ENCODE measurements at regions not wholly inside any gene's neighbourhood (a gene's known extent, or its start where the extent isn't known, plus 50 kb on each side); places are given as distances from the start of the nearest gene placed in this dataset.

DNA sequence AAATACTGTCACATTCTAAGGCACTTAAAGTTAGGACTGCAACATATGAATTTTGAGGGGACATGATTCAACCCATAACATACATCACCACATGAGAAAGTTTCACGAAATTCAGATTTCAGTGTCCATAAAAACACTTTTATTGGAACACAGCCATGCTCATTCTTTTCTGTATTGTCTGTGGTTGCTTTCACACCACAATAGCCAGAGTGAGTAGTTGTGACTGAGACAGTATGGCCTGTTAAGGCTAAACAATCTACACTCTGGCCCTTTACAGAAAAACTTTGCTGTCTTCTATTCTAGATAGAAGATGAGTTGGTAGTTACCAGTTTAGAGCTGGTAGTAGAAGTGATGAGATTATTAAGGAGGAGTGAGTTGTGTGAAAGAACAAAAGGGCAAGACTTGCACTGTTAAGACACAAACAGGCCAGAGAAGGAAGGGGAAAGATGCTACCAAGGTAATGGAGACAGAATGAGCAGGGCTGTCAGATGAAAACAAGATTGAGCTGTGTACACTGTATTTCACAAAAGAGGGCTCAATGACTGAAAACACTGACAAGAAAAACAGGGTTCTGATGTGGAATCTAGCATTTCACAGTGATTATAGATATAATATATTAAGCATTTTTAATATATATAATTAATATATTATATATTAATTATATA is 108.6 kb downstream of the PPP1R3A start:
- TF ChIP-seq TOX (CRISPR knock-in tag; IDR thresholded peaks at IDR 0.05; ENCODE audit: borderline replicate concordance) = no peak
- no peak for TF ChIP-seq ZNF70 (CRISPR knock-in tag; IDR thresholded peaks at IDR 0.05)
- TF ChIP-seq ESRRG (CRISPR knock-in tag; IDR thresholded peaks at IDR 0.05) = no peak
- no peak for TF ChIP-seq ISL1 (CRISPR knock-in tag; IDR thresholded peaks at IDR 0.05)
- no peak for TF ChIP-seq ARNTL (CRISPR knock-in tag; IDR thresholded peaks at IDR 0.05; ENCODE audit: borderline replicate concordance, low read depth)
- TF ChIP-seq OSR1 (CRISPR knock-in tag; IDR thresholded peaks at IDR 0.05) = no peak
- TF ChIP-seq, protein P1, sequence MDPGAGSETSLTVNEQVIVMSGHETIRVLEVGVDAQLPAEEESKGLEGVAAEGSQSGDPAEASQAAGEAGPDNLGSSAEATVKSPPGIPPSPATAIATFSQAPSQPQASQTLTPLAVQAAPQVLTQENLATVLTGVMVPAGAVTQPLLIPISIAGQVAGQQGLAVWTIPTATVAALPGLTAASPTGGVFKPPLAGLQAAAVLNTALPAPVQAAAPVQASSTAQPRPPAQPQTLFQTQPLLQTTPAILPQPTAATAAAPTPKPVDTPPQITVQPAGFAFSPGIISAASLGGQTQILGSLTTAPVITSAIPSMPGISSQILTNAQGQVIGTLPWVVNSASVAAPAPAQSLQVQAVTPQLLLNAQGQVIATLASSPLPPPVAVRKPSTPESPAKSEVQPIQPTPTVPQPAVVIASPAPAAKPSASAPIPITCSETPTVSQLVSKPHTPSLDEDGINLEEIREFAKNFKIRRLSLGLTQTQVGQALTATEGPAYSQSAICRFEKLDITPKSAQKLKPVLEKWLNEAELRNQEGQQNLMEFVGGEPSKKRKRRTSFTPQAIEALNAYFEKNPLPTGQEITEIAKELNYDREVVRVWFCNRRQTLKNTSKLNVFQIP (CRISPR knock-in tag; IDR thresholded peaks at IDR 0.05; ENCODE audit: borderline replicate concordance, low read depth) = no peak
- TF ChIP-seq RARB (CRISPR knock-in tag; IDR thresholded peaks at IDR 0.05) = no peak
- no peak for TF ChIP-seq ZFP30 (CRISPR knock-in tag; IDR thresholded peaks at IDR 0.05)
- no peak for TF ChIP-seq SNAI2 (CRISPR knock-in tag; IDR thresholded peaks at IDR 0.05)
- no peak for TF ChIP-seq ZC3H10 (CRISPR knock-in tag; IDR thresholded peaks at IDR 0.05)
- no peak for TF ChIP-seq PPARA (CRISPR knock-in tag; IDR thresholded peaks at IDR 0.05; ENCODE audit: borderline replicate concordance)
- TF ChIP-seq, protein P2, sequence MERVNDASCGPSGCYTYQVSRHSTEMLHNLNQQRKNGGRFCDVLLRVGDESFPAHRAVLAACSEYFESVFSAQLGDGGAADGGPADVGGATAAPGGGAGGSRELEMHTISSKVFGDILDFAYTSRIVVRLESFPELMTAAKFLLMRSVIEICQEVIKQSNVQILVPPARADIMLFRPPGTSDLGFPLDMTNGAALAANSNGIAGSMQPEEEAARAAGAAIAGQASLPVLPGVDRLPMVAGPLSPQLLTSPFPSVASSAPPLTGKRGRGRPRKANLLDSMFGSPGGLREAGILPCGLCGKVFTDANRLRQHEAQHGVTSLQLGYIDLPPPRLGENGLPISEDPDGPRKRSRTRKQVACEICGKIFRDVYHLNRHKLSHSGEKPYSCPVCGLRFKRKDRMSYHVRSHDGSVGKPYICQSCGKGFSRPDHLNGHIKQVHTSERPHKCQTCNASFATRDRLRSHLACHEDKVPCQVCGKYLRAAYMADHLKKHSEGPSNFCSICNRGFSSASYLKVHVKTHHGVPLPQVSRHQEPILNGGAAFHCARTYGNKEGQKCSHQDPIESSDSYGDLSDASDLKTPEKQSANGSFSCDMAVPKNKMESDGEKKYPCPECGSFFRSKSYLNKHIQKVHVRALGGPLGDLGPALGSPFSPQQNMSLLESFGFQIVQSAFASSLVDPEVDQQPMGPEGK (CRISPR knock-in tag; IDR thresholded peaks at IDR 0.05; ENCODE audit: borderline replicate concordance) = no peak
- TF ChIP-seq GLIS3 (CRISPR knock-in tag; IDR thresholded peaks at IDR 0.05) = no peak
- TF ChIP-seq, protein P3, sequence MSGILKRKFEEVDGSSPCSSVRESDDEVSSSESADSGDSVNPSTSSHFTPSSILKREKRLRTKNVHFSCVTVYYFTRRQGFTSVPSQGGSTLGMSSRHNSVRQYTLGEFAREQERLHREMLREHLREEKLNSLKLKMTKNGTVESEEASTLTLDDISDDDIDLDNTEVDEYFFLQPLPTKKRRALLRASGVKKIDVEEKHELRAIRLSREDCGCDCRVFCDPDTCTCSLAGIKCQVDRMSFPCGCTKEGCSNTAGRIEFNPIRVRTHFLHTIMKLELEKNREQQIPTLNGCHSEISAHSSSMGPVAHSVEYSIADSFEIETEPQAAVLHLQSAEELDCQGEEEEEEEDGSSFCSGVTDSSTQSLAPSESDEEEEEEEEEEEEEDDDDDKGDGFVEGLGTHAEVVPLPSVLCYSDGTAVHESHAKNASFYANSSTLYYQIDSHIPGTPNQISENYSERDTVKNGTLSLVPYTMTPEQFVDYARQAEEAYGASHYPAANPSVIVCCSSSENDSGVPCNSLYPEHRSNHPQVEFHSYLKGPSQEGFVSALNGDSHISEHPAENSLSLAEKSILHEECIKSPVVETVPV (CRISPR knock-in tag; IDR thresholded peaks at IDR 0.05) = no peak
- ATAC-seq = no peak

DNA sequence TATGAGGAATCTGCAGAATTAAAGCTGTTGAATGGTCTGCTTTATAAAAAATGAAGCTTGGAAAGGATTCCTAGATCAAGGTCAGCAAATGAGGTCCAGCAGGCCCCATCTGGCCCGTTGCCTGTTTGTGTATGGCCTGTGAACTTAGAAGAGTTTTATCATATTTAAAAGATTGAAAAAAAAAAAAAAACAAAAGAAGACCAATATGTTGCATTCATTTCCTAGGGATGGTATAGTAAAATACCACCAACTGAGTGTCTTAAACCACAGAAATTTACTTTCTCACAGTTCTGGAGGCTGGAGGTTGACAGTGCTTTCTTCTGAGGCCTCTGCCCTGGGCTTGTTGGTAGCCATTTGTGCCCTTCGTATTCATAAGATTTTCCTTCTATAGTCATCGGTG is 109.2 kb downstream of the PPP1R3A start:
- no peak for TF ChIP-seq ZNF8 (CRISPR knock-in tag; IDR thresholded peaks at IDR 0.05)
- TF ChIP-seq, protein P4, sequence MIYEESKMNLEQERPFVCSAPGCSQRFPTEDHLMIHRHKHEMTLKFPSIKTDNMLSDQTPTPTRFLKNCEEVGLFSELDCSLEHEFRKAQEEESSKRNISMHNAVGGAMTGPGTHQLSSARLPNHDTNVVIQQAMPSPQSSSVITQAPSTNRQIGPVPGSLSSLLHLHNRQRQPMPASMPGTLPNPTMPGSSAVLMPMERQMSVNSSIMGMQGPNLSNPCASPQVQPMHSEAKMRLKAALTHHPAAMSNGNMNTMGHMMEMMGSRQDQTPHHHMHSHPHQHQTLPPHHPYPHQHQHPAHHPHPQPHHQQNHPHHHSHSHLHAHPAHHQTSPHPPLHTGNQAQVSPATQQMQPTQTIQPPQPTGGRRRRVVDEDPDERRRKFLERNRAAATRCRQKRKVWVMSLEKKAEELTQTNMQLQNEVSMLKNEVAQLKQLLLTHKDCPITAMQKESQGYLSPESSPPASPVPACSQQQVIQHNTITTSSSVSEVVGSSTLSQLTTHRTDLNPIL (CRISPR knock-in tag; IDR thresholded peaks at IDR 0.05; ENCODE audit: low read depth) = no peak
- TF ChIP-seq BACH2 (CRISPR knock-in tag; IDR thresholded peaks at IDR 0.05; ENCODE audit: borderline replicate concordance) = no peak
- no peak for TF ChIP-seq ZFP3 (CRISPR knock-in tag; IDR thresholded peaks at IDR 0.05)
- no peak for TF ChIP-seq ZC3H10 (CRISPR knock-in tag; IDR thresholded peaks at IDR 0.05)
- TF ChIP-seq, protein P1 (CRISPR knock-in tag; IDR thresholded peaks at IDR 0.05; ENCODE audit: borderline replicate concordance, low read depth) = no peak
- TF ChIP-seq ZNF565 (CRISPR knock-in tag; conservative IDR thresholded peaks at IDR 0.05; ENCODE audit: low read depth) = no peak
- no peak for TF ChIP-seq ZNF70 (CRISPR knock-in tag; IDR thresholded peaks at IDR 0.05)
- no peak for TF ChIP-seq SNAI2 (CRISPR knock-in tag; IDR thresholded peaks at IDR 0.05)
- TF ChIP-seq, protein P3 (CRISPR knock-in tag; IDR thresholded peaks at IDR 0.05) = no peak
- TF ChIP-seq CSDC2 (CRISPR knock-in tag; IDR thresholded peaks at IDR 0.05) = no peak
- TF ChIP-seq, protein P2 (CRISPR knock-in tag; IDR thresholded peaks at IDR 0.05; ENCODE audit: borderline replicate concordance) = no peak
- TF ChIP-seq OSR1 (CRISPR knock-in tag; IDR thresholded peaks at IDR 0.05) = no peak
- no peak for TF ChIP-seq ESRRG (CRISPR knock-in tag; IDR thresholded peaks at IDR 0.05)
- no peak for TF ChIP-seq TOX (CRISPR knock-in tag; IDR thresholded peaks at IDR 0.05; ENCODE audit: borderline replicate concordance)
- no peak for TF ChIP-seq TCF4 (CRISPR knock-in tag; IDR thresholded peaks at IDR 0.05; ENCODE audit: borderline replicate concordance)
- ATAC-seq = no peak
